HCT116 (cell line): ENCODE measurements at regions not wholly inside any gene's neighbourhood (a gene's known extent, or its start where the extent isn't known, plus 50 kb on each side); places are given as distances from the start of the nearest gene placed in this dataset.

Experiments
- ATAC-seq: fragments of 200-7000 bp; cut with Tn5 transposase; 2 replicates; pipeline ENCODE4 v1.9.1; 2020; ENCODE audit warnings: mild to moderate bottlenecking, moderate library complexity
- BruUV-seq: library from RNA; stranded (reverse); fragments of 400-500 nt; replicated peaks from 2 replicates; lab custom pipeline; 2021; lab: Mats Ljungman, UMichigan
- CTCF ChIA-PET: fragments of 300-600 bp; sonication (Branson Sonifier 250); formaldehyde crosslinking; loops from one replicate; lab custom pipeline; 2021; ENCODE audit warnings: antibody characterized with exemption; lab: Charles Lee
- POLR2A ChIA-PET: fragments of 300-600, 350-600 bp; sonication (Branson Sonifier 250); formaldehyde crosslinking; loops from one replicate; lab custom pipeline; 2021; ENCODE audit warnings: antibody characterized with exemption; lab: Charles Lee
- RAD21 ChIA-PET, 2 experiments: fragments of 300-600 bp; sonication (Branson Sonifier 250); formaldehyde crosslinking; loops; one replicate each; lab custom pipeline; 2023; ENCODE audit warnings: low total read pairs in 2 of 2; ENCODE audit not compliant: uncharacterized antibody in 2 of 2, unreplicated experiment in 2 of 2, low non-redundant PET in 1 of 2; lab: Charles Lee
- DNase-seq: peaks from one replicate; pipeline ENCODE4 v3.0.0-alpha.2; 2010; ENCODE audit warnings: low read depth, low spot score
- H2AFZ ChIP-seq: fragments of 200-600 bp; shearing (Covaris generic), sonication (generic); 2 replicates; pipeline ENCODE4 v1.6.1; 2017; ENCODE audit warnings: low read depth, mixed run types, mixed read lengths, antibody characterized with exemption, low read length; ENCODE audit not compliant: poor library complexity, severe bottlenecking
- H3K27ac ChIP-seq: 2 replicates; pipeline ENCODE4 v1.5.1; 2012; ENCODE audit warnings: low read depth, low read length
- H3K27me3 ChIP-seq: fragments of 200-600 bp; sonication (generic); 2 replicates; pipeline ENCODE4 v1.6.1; 2016; ENCODE audit warnings: mixed run types, low read length, mixed read lengths; ENCODE audit not compliant: insufficient read depth
- H3K36me3 ChIP-seq, 2 experiments: fragments of 200-500 bp in 1 of 2; fragments of 200-600 bp in 1 of 2; sonication (Bioruptor generic) in 1 of 2; sonication (generic) in 1 of 2; 2 replicates each; pipeline versions ENCODE4 v1.5.1 to v1.6.1; 2014 to 2016; ENCODE audit warnings: low read length in 2 of 2, inconsistent platforms in 1 of 2, mixed read lengths in 1 of 2, mixed run types in 1 of 2; ENCODE audit not compliant: insufficient read depth in 2 of 2, control insufficient read depth in 1 of 2
- H3K4me1 ChIP-seq, 2 experiments: fragments of 200-600 bp in 1 of 2; sonication (generic) in 1 of 2; 2 replicates each; pipeline versions ENCODE4 v1.5.1 to v1.6.1; 2012 to 2017; ENCODE audit warnings: low read length in 2 of 2, inconsistent platforms in 1 of 2, mild to moderate bottlenecking in 1 of 2, mixed read lengths in 1 of 2, mixed run types in 1 of 2, moderate library complexity in 1 of 2; ENCODE audit not compliant: insufficient read depth in 2 of 2, control insufficient read depth in 1 of 2
- H3K4me2 ChIP-seq: fragments of 200-600 bp; sonication (generic); 2 replicates; pipeline ENCODE4 v1.6.1; 2017; ENCODE audit warnings: mixed run types, low read length, mixed read lengths
- H3K4me3 ChIP-seq, 2 experiments: fragments of 200-600 bp in 1 of 2; sonication (generic) in 1 of 2; replicated peaks in 1 of 2; 2 replicates each; pipeline ENCODE4 v1.5.1; 2011 to 2016; ENCODE audit warnings: low read length in 2 of 2, control low read depth in 1 of 2, low read depth in 1 of 2, mild to moderate bottlenecking in 1 of 2, mixed read lengths in 1 of 2, mixed run types in 1 of 2
- H3K79me2 ChIP-seq: fragments of 200-600 bp; sonication (generic); 2 replicates; pipeline ENCODE4 v1.6.1; 2017; ENCODE audit warnings: mild to moderate bottlenecking, mixed run types, low read length, moderate library complexity, mixed read lengths; ENCODE audit not compliant: insufficient read depth
- H3K9ac ChIP-seq: fragments of 200-600 bp; sonication (generic); 2 replicates; pipeline ENCODE4 v1.6.1; 2016; ENCODE audit warnings: low read length, mixed read lengths
- H3K9me2 ChIP-seq: fragments of 200-600 bp; sonication (generic), shearing (Covaris generic); 2 replicates; pipeline ENCODE4 v1.6.1; 2017; ENCODE audit warnings: mixed run types, mild to moderate bottlenecking, moderate library complexity; ENCODE audit not compliant: insufficient read depth
- H3K9me3 ChIP-seq, 2 experiments: fragments of 200-500 bp in 1 of 2; fragments of 200-600 bp in 1 of 2; sonication (Bioruptor generic) in 1 of 2; sonication (generic) in 1 of 2; 2 replicates each; pipeline ENCODE4 v1.6.1; 2014 to 2017; ENCODE audit warnings: low read length in 2 of 2, mixed read lengths in 2 of 2, inconsistent platforms in 1 of 2, low read depth in 1 of 2, mild to moderate bottlenecking in 1 of 2, mixed run types in 1 of 2, moderate library complexity in 1 of 2; ENCODE audit not compliant: control insufficient read depth in 1 of 2, insufficient read depth in 1 of 2
- H4K20me1 ChIP-seq: fragments of 200-600 bp; sonication (generic), shearing (Covaris generic); 2 replicates; pipeline ENCODE4 v1.6.1; 2017; ENCODE audit warnings: mixed run types, mild to moderate bottlenecking, moderate library complexity; ENCODE audit not compliant: insufficient read depth
- ATF3 ChIP-seq: IDR thresholded peaks from 2 replicates; pipeline ENCODE4 v1.6.1; 2012
- CBX3 ChIP-seq: IDR thresholded peaks from 2 replicates; pipeline ENCODE4 v1.6.1; 2012; ENCODE audit warnings: low read depth
- CEBPB ChIP-seq: IDR thresholded peaks from 2 replicates; pipeline ENCODE4 v1.6.1; 2012; ENCODE audit warnings: low read depth
- CTCF ChIP-seq, 3 experiments: fragments of 200-600 bp in 1 of 3; sonication (generic) in 1 of 3; IDR thresholded peaks in 2 of 3; conservative IDR thresholded peaks in 1 of 3; 2 replicates each; pipeline ENCODE4 v1.5.1; 2012 to 2017; ENCODE audit warnings: low read depth in 2 of 3, low read length in 2 of 3, antibody characterized with exemption in 1 of 3, borderline replicate concordance in 1 of 3, control low read depth in 1 of 3, mild to moderate bottlenecking in 1 of 3, mixed read lengths in 1 of 3, mixed run types in 1 of 3, moderate library complexity in 1 of 3; ENCODE audit not compliant: insufficient read depth in 1 of 3
- ELF1 ChIP-seq: IDR thresholded peaks from 2 replicates; pipeline ENCODE4 v1.6.1; 2012; ENCODE audit warnings: low read depth, borderline replicate concordance
- EZH2phosphoT487 ChIP-seq: fragments of 200-600 bp; IDR thresholded peaks from 2 replicates; pipeline ENCODE4 v1.6.1; 2018; ENCODE audit warnings: antibody characterized with exemption, borderline replicate concordance
- FOSL1 ChIP-seq: IDR thresholded peaks from 2 replicates; pipeline ENCODE4 v1.6.1; 2012; ENCODE audit warnings: low read depth
- JUND ChIP-seq: IDR thresholded peaks from 2 replicates; pipeline ENCODE4 v1.6.1; 2012
- MAX ChIP-seq: IDR thresholded peaks from 2 replicates; pipeline ENCODE4 v1.6.1; 2012
- POLR2A ChIP-seq: IDR thresholded peaks from 2 replicates; pipeline ENCODE4 v1.7.0; 2011; ENCODE audit warnings: borderline replicate concordance; ENCODE audit not compliant: insufficient read depth, insufficient read length; ENCODE audit errors: extremely low read depth
- POLR2AphosphoS5 ChIP-seq: IDR thresholded peaks from 2 replicates; pipeline ENCODE4 v1.6.1; 2011; ENCODE audit warnings: mild to moderate bottlenecking, low read depth, low read length, moderate library complexity
- RAD21 ChIP-seq: IDR thresholded peaks from 2 replicates; pipeline ENCODE4 v1.6.1; 2012; ENCODE audit warnings: low read depth, mild to moderate bottlenecking
- REST ChIP-seq: IDR thresholded peaks from 2 replicates; pipeline ENCODE4 v1.6.1; 2012; ENCODE audit warnings: low read depth
- SRF ChIP-seq: IDR thresholded peaks from 2 replicates; pipeline ENCODE4 v1.6.1; 2012; ENCODE audit warnings: low read depth
- TCF7L2 ChIP-seq: IDR thresholded peaks from 2 replicates; pipeline ENCODE4 v1.7.0; 2011; ENCODE audit warnings: borderline replicate concordance, inconsistent platforms; ENCODE audit not compliant: insufficient read depth, insufficient read length; ENCODE audit errors: extremely low read depth
- ZBTB33 ChIP-seq: IDR thresholded peaks from 2 replicates; pipeline ENCODE4 v1.6.1; 2011; ENCODE audit warnings: mild to moderate bottlenecking, low read length, moderate library complexity; ENCODE audit not compliant: insufficient replicate concordance; ENCODE audit errors: extremely low read depth
- intact Hi-C: fragments of 100-400 bp; cut with micrococcal nuclease; formaldehyde crosslinking; loops from 2 replicates; pipeline ENCODE4 v1.10.0; 2022

- intact Hi-C loops: loop anchor here (10.0 kb wide), 1 partner anchor 860 kb away; no protein-coding TSS in a partner anchor
- Histone ChIP-seq H3K9me3 (no peaks in the 10 kb centered on the region; a peak in 1 of 4 replicates), H3K27ac (no peak overlapping the region)
Measured at GRCh38 chr11:13184295-13184794, 93.2 kb upstream of the BMAL1 start.

More at GRCh38 chr11:13184295-13184794, 93.2 kb upstream of the BMAL1 start:
- no peaks in the 10 kb centered on the region for H3K36me3 ChIP-seq
- no peaks in the 10 kb centered on the region for H3K79me2 ChIP-seq
- TF ChIP-seq CBX3 (no peak), RAD21 (no peak), FOSL1 (no peak), JUND (no peak), TCF7L2 (no peak), ATF3 (no peak), MAX (no peak), ZBTB33 (no peak), CEBPB (no peak), CTCF (IDR thresholded peaks at IDR 0.05 in 2 of 3, conservative IDR thresholded peaks at IDR 0.05 in 1 of 3; ENCODE audit: borderline replicate concordance in 1 of 3, insufficient read depth in 1 of 3, low read depth in 2 of 3, low read length in 2 of 3) (no peak), POLR2AphosphoS5 (no peak), REST (no peak), SRF (no peak), POLR2A (no peak), ELF1 (no peak), EZH2phosphoT487 (no peak)
- H3K4me1 ChIP-seq: peaks cover 0 to 6% of the 10 kb centered on the region in 2 experiments; a peak in 2 of 4 replicates
- DNase-seq (no peak), ATAC-seq (no peak)
- no peak overlapping the region for H3K4me3 ChIP-seq
- H2AFZ ChIP-seq: no peak overlapping the region
- no peaks in the 10 kb centered on the region for H3K9me2 ChIP-seq
- POLR2A ChIA-PET: no interaction called here
- CTCF ChIA-PET: interaction anchor here (0.8 to 2.8 kb wide), 3 partner anchors 26 to 221 kb away, joined by 3 to 18 read pairs (median 3); no protein-coding TSS in a partner anchor
- no TSS peak for BruUV-seq
- H3K27me3 ChIP-seq: no peaks in the 10 kb centered on the region
- no peaks in the 10 kb centered on the region for H4K20me1 ChIP-seq
- RAD21 ChIA-PET: interaction anchor here (0.8 to 1.6 kb wide), 2 partner anchors 221 kb away, joined by 3 to 4 read pairs; no protein-coding TSS in a partner anchor
- no peak overlapping the region for H3K4me2 ChIP-seq
- H3K9ac ChIP-seq: no peak overlapping the region
